Neural cell (in vitro differentiated cells): ENCODE measurements at regions not wholly inside any gene's neighbourhood (a gene's known extent, or its start where the extent isn't known, plus 50 kb on each side); places are given as distances from the start of the nearest gene placed in this dataset.

Experiments used
- CTCF ChIP-seq: fragments of 450-650 bp; IDR thresholded peaks from 2 replicates; pipeline ENCODE4 v1.5.1; 2014; ENCODE audit warnings: antibody characterized with exemption, mild to moderate bottlenecking, moderate library complexity; ENCODE audit not compliant: poor library complexity, severe bottlenecking
- RAD21 ChIP-seq: fragments of 450-650 bp; conservative IDR thresholded peaks from 2 replicates; pipeline ENCODE4 v1.6.1; 2014; ENCODE audit warnings: antibody characterized with exemption, mild to moderate bottlenecking, moderate library complexity

DNA sequence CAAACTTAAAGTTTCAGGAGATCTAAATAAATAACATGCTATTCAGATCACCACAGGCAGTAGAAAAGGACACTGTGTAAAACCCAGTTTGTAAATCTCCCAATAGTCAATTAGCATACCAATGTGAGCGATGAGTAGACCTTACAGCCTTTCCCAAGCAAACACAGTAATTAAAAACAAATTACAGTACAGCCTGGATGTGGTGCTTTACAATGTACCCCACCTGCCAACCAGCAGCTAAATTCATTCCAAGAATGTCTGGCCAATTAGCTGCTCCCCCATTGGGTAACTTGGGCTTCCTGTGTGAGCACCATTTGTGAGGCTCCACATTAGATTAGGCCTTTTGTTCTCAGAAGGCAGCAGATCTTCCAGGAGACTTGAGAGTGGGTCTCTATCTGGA lies 635.0 kb downstream of the TBL1XR1 start:
- TF ChIP-seq RAD21, result no peak
- TF ChIP-seq CTCF, result no peak
